ENCODE measurements at regions not wholly inside any gene's neighbourhood (a gene's known extent, or its start where the extent isn't known, plus 50 kb on each side); places are given as distances from the start of the nearest gene placed in this dataset.

DNA sequence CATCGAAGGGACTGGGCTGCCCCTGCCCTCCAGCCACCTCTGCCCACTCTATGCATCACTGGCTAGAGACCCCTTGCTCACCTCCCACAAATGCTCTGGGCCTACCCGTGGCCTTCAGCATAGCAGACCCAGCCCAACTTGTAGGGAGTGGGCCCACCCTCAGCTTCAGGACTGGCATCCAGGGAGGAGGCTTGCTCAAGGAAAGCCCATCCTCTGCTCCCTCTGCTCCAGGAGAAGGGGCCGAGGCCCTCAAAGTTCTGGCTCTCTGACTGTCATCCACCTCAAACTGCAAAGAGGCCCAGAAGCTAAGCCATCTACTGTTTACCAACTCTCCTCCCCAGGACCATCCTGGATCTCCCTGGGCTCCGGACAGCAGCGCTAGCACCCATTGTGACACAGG lies 84.5 kb downstream of the C5orf15 start:
- no peak for TF ChIP-seq POLR2A (IDR thresholded peaks at IDR 0.05)
- TF ChIP-seq, protein P1, sequence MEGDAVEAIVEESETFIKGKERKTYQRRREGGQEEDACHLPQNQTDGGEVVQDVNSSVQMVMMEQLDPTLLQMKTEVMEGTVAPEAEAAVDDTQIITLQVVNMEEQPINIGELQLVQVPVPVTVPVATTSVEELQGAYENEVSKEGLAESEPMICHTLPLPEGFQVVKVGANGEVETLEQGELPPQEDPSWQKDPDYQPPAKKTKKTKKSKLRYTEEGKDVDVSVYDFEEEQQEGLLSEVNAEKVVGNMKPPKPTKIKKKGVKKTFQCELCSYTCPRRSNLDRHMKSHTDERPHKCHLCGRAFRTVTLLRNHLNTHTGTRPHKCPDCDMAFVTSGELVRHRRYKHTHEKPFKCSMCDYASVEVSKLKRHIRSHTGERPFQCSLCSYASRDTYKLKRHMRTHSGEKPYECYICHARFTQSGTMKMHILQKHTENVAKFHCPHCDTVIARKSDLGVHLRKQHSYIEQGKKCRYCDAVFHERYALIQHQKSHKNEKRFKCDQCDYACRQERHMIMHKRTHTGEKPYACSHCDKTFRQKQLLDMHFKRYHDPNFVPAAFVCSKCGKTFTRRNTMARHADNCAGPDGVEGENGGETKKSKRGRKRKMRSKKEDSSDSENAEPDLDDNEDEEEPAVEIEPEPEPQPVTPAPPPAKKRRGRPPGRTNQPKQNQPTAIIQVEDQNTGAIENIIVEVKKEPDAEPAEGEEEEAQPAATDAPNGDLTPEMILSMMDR (IDR thresholded peaks at IDR 0.05): no peak

Data from adrenal gland (tissue), 5 donors.